Breast epithelium (tissue), 4 donors: ENCODE measurements at regions not wholly inside any gene's neighbourhood (a gene's known extent, or its start where the extent isn't known, plus 50 kb on each side); places are given as distances from the start of the nearest gene placed in this dataset.

ENCODE experiments used
- DNase-seq, 2 donors: peaks; one replicate each; pipeline ENCODE4 v3.0.0-alpha.2; 2019; ENCODE audit warnings: low spot score in 2 of 2
- H3K27ac ChIP-seq, 2 donors: fragments of 200-600 bp; sonication (generic) in 1 of 2; one replicate each; pipeline ENCODE4 v1.5.1; 2016 to 2019; ENCODE audit warnings: mild to moderate bottlenecking in 1 of 2
- H3K27me3 ChIP-seq, 2 donors: fragments of 200-600 bp; sonication (generic) in 1 of 2; one replicate each; pipeline versions ENCODE4 v1.5.1 to v1.6.0; 2017 to 2019; ENCODE audit warnings: control low read depth in 1 of 2, mild to moderate bottlenecking in 1 of 2
- H3K36me3 ChIP-seq: fragments of 200-600 bp; one replicate; pipeline ENCODE4 v1.5.1; 2019
- H3K4me1 ChIP-seq, 2 donors: fragments of 200-600 bp; sonication (generic); one replicate each; pipeline ENCODE4 v1.5.1; 2016 to 2019; ENCODE audit warnings: control low read depth in 1 of 2
- H3K4me3 ChIP-seq, 3 donors: fragments of 200-600 bp; sonication (generic); 1 replicate in 2 of 3; 2 replicates in 1 of 3; pipeline ENCODE4 v1.5.1; 2016 to 2019; ENCODE audit warnings: mild to moderate bottlenecking in 3 of 3, moderate library complexity in 2 of 3
- H3K9me3 ChIP-seq, 2 donors: fragments of 200-600 bp; sonication (generic) in 1 of 2; one replicate each; pipeline ENCODE4 v1.5.1; 2016 to 2019; ENCODE audit warnings: control low read depth in 1 of 2
- CTCF ChIP-seq, 3 donors: fragments of 450-650 bp; IDR thresholded peaks; one replicate each; pipeline ENCODE4 v1.5.1; 2016 to 2017; ENCODE audit warnings: antibody characterized with exemption in 3 of 3, mild to moderate bottlenecking in 3 of 3, moderate library complexity in 3 of 3
- POLR2A ChIP-seq: fragments of 450-650 bp; IDR thresholded peaks from one replicate; pipeline ENCODE4 v1.6.1; 2016; ENCODE audit warnings: antibody characterized with exemption, mild to moderate bottlenecking, moderate library complexity
- POLR2AphosphoS5 ChIP-seq, 3 donors: sonication (generic); formaldehyde crosslinking; IDR thresholded peaks; one replicate each; pipeline ENCODE4 v1.6.1; 2017; ENCODE audit warnings: antibody characterized with exemption in 3 of 3
- intact Hi-C: fragments of 100-400 bp; cut with DNase I; formaldehyde crosslinking; loops from one replicate; pipeline ENCODE4 v1.15.1; 2023; ENCODE audit warnings: low total_unique reads

- no peak overlapping the region for H3K4me3 ChIP-seq
- intact Hi-C loops = no loop called here
Measured at GRCh38 chr2:9749546-9750223, 93.6 kb upstream of the TAF1B start.

GRCh38 chr2:9750224-9751215 lies 92.8 kb upstream of the TAF1B start:
- TF ChIP-seq POLR2A (no peak), CTCF (IDR thresholded peaks at IDR 0.05) (no peak), POLR2AphosphoS5 (IDR thresholded peaks at IDR 0.05) (no peak)
- Histone ChIP-seq H3K9me3 (no peaks in the 10 kb centered on the region), H3K36me3 (no peaks in the 10 kb centered on the region), H3K27me3 (no peaks in the 10 kb centered on the region), H3K27ac (no peak overlapping the region), H3K4me1 (no peaks in the 10 kb centered on the region), H3K4me3 (no peak overlapping the region)
- intact Hi-C loops = no loop called here
- no peak for DNase-seq

More at GRCh38 chr2:9749546-9750223, 93.6 kb upstream of the TAF1B start:
- Histone ChIP-seq H3K27ac (no peak overlapping the region), H3K4me1 (no peaks in the 10 kb centered on the region), H3K36me3 (no peaks in the 10 kb centered on the region), H3K9me3 (no peaks in the 10 kb centered on the region), H3K27me3 (no peaks in the 10 kb centered on the region)
- TF ChIP-seq POLR2AphosphoS5 (IDR thresholded peaks at IDR 0.05) = no peak
- no peak for TF ChIP-seq POLR2A
- TF ChIP-seq CTCF (IDR thresholded peaks at IDR 0.05) = no peak
- no peak for DNase-seq

- no peaks in the 10 kb centered on the region for H3K27me3 ChIP-seq
- intact Hi-C loops = no loop called here
Measured at GRCh38 chr2:9751831-9752230, 91.4 kb upstream of the TAF1B start.

GRCh38 chr2:9752441-9753275 lies 90.6 kb upstream of the TAF1B start:
- Histone ChIP-seq H3K4me3 (no peak overlapping the region), H3K9me3 (no peaks in the 10 kb centered on the region), H3K27ac (no peak overlapping the region), H3K36me3 (no peaks in the 10 kb centered on the region), H3K4me1 (no peaks in the 10 kb centered on the region), H3K27me3 (no peaks in the 10 kb centered on the region)
- TF ChIP-seq CTCF (IDR thresholded peaks at IDR 0.05) (no peak), POLR2A (no peak), POLR2AphosphoS5 (IDR thresholded peaks at IDR 0.05) (no peak)
- no peak for DNase-seq
- intact Hi-C loops = no loop called here

More at GRCh38 chr2:9751831-9752230, 91.4 kb upstream of the TAF1B start:
- Histone ChIP-seq H3K36me3 (no peaks in the 10 kb centered on the region), H3K4me1 (no peaks in the 10 kb centered on the region), H3K4me3 (no peak overlapping the region), H3K9me3 (no peaks in the 10 kb centered on the region), H3K27ac (no peak overlapping the region)
- DNase-seq = no peak
- no peak for TF ChIP-seq POLR2AphosphoS5 (IDR thresholded peaks at IDR 0.05)
- no peak for TF ChIP-seq CTCF (IDR thresholded peaks at IDR 0.05)
- TF ChIP-seq POLR2A = no peak
